Pancreas (tissue), 10 donors: ENCODE measurements at regions not wholly inside any gene's neighbourhood (a gene's known extent, or its start where the extent isn't known, plus 50 kb on each side); places are given as distances from the start of the nearest gene placed in this dataset.

Experiments used
- ATAC-seq, 4 donors: fragments of 200-7000 bp; cut with Tn5 transposase; one replicate each; pipeline versions ENCODE4 v1.8.0 to v1.9.1; 2020; ENCODE audit warnings: mild to moderate bottlenecking in 4 of 4, moderate library complexity in 4 of 4
- DNase-seq, 6 donors: peaks; one replicate each; pipeline ENCODE4 v3.0.0-alpha.2; 2020
- FAIRE-seq: peaks from 2 replicates; lab custom pipeline; 2012; peaks lifted over from hg19 to GRCh38; lab: Jason Lieb, UNC
- H3K27ac ChIP-seq, 4 donors: fragments of 200-600 bp; sonication (generic); 1 replicate in 3 of 4; 2 replicates in 1 of 4; pipeline versions ENCODE4 v1.5.0 to v1.8.0; 2020
- H3K27me3 ChIP-seq, 4 donors: fragments of 200-600 bp; one replicate each; pipeline ENCODE4 v1.8.0; 2021
- H3K36me3 ChIP-seq, 3 donors: fragments of 200-600 bp; sonication (generic) in 1 of 3; one replicate each; pipeline versions ENCODE4 v1.5.0 to v1.8.0; 2020 to 2021
- H3K4me1 ChIP-seq, 3 donors: fragments of 200-600 bp; one replicate each; pipeline ENCODE4 v1.8.0; 2021
- H3K4me3 ChIP-seq, 4 donors: fragments of 200-600 bp; sonication (generic) in 2 of 4; one replicate each; pipeline versions ENCODE4 v1.5.0 to v1.8.0; 2020 to 2021
- H3K9me3 ChIP-seq, 4 donors: fragments of 200-600 bp; one replicate each; pipeline ENCODE4 v1.8.0; 2021
- CTCF ChIP-seq, 4 donors: fragments of 200-600 bp; sonication (generic) in 3 of 4; IDR thresholded peaks; one replicate each; pipeline versions ENCODE4 v1.5.0 to v1.8.0; 2021; ENCODE audit warnings: antibody characterized with exemption in 4 of 4
- WGBS, 2 donors: extraction: QIAGEN DNeasy Blood & Tissue Kit; methylation state at CpG; one replicate each; pipeline ENCODE4 v1.1.7; 2013; 5-methylcytosine and 5-hydroxymethylcytosine counted together
- intact Hi-C, 3 donors: fragments of 100-400 bp; cut with DNase I; formaldehyde crosslinking; loops; one replicate each; pipeline versions ENCODE4 v1.11.1 to v1.14.2; 2022
- donor health status: healthy with polysubstance abuse.
- donor health status: DM: no; HTN: no; CAD: no; lungs with moderate emphysema.
- donor health status: DM: no; HTN: no; CAD: no.
- donor health status: control.
- donor health status: control.
- donor health status: Bipolar disorder and iron deficiency.
- donor health status: DM: yes; HTN: yes; CAD: no.
- donor health status: DM: no; HTN: no; CAD: no.
- donor health status: DM: no; HTN: no; CAD: no.
- donor health status: DM: yes; HTN: yes; CAD: no.

GRCh38 chr6:93785694-93786030 lies 366.3 kb upstream of the EPHA7 start:
- Histone ChIP-seq H3K27me3 (no peaks in the 10 kb centered on the region), H3K36me3 (no peaks in the 10 kb centered on the region), H3K4me3 (no peak overlapping the region), H3K27ac (no peak overlapping the region), H3K4me1 (no peaks in the 10 kb centered on the region), H3K9me3 (no peaks in the 10 kb centered on the region)
- ATAC-seq (no peak), FAIRE-seq (no peak), DNase-seq (no peak)
- WGBS, 2 donors, result 78 to 89% methylated on average over 3 of the region's 3 CpGs
- intact Hi-C loops, result no loop called here
- TF ChIP-seq CTCF (IDR thresholded peaks at IDR 0.05), result no peak

DNA sequence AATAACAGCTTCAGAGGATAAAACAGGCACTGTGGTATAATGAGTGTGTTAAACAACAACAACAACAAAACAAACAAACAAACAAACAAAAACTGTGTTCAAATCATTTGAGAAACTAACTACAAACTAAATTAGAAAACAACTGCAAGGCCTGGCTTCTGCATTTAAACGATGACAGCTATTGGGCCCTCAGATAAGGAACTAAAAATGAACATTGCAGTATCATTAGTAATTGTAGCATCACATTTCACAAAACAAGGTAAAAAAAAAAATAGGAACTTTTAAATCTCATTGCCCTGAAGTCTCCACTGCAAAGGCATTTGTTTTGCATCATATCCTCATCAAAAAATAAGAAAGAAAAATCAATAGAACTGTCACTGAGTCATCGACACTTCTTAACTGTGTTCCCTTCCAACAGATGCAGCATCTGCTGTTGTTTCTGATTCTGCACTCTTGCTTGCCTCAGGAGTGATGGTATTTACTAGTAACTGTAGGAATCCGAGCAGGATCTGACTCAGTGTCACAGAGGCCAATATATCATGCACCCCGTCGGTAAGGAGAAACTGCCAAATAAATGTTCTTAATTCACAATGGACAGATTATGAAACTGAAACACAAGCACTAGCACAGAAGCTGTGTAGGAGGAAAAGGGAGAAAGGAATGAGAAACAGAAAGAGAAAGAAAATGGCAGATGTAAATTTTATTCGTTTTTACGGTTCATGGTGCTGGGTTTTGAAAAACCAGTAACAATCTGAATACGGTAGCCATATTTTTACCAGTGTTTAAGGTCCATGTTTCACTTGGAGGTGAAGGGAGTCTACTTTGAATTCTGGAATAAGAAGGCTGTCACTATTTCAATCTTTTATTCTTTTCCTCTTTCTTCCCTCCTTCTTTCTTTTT lies 365.7 kb upstream of the EPHA7 start:
- no peak overlapping the region for H3K4me3 ChIP-seq
- no peaks in the 10 kb centered on the region for H3K4me1 ChIP-seq
- H3K27me3 ChIP-seq, result peaks cover 0 to 3% (median 0%) of the 10 kb centered on the region in 4 donors
- H3K36me3 ChIP-seq, result no peaks in the 10 kb centered on the region
- H3K9me3 ChIP-seq, result no peaks in the 10 kb centered on the region
- intact Hi-C loops, result no loop called here
- FAIRE-seq (no peak), DNase-seq (no peak), ATAC-seq (peak in 1 of 4 donors; percentile 29)
- no peak for TF ChIP-seq CTCF (IDR thresholded peaks at IDR 0.05)
- 56 to 60% methylated on average over 8 of the region's 8 CpGs for WGBS, 2 donors
- no peak overlapping the region for H3K27ac ChIP-seq

- ATAC-seq (peak in 3 of 4 donors; percentile 22 to 46 (median 38)), DNase-seq (peak in 1 of 6 donors; percentile 2), FAIRE-seq (no peak)
- Histone ChIP-seq H3K9me3 (no peaks in the 10 kb centered on the region), H3K4me3 (no peak overlapping the region), H3K27ac (no peak overlapping the region), H3K36me3 (no peaks in the 10 kb centered on the region), H3K4me1 (no peaks in the 10 kb centered on the region), H3K27me3 (peaks cover 0 to 3% (median 0%) of the 10 kb centered on the region in 4 donors)
- intact Hi-C loops, result no loop called here
- 37 to 45% methylated on average over 12 of the region's 12 CpGs for WGBS, 2 donors
- TF ChIP-seq CTCF (IDR thresholded peaks at IDR 0.05), result no peak
Observed at GRCh38 chr6:93779086-93779841, 359.9 kb upstream of the EPHA7 start.

- FAIRE-seq (no peak), DNase-seq (no peak), ATAC-seq (no peak)
- Histone ChIP-seq H3K27ac (no peak overlapping the region), H3K27me3 (no peaks in the 10 kb centered on the region), H3K9me3 (no peaks in the 10 kb centered on the region), H3K4me1 (no peaks in the 10 kb centered on the region), H3K36me3 (no peaks in the 10 kb centered on the region), H3K4me3 (no peak overlapping the region)
- no peak for TF ChIP-seq CTCF (IDR thresholded peaks at IDR 0.05)
- 86 to 90% methylated on average over 2 of the region's 2 CpGs for WGBS, 2 donors
- intact Hi-C loops, result no loop called here
Observed at GRCh38 chr6:93759190-93759589, 339.8 kb upstream of the EPHA7 start.
